KMS-11 (cell line): ENCODE measurements at regions not wholly inside any gene's neighbourhood (a gene's known extent, or its start where the extent isn't known, plus 50 kb on each side); places are given as distances from the start of the nearest gene placed in this dataset.

Experiments used
- H2AFZ ChIP-seq: fragments of 200-600 bp; sonication (generic); 2 replicates; pipeline ENCODE4 v1.6.1; 2016; ENCODE audit warnings: antibody characterized with exemption, mixed run types, low read depth
- H3K27ac ChIP-seq: fragments of 200-600 bp; sonication (generic); 2 replicates; pipeline ENCODE4 v1.6.1; 2016; ENCODE audit warnings: mild to moderate bottlenecking, mixed run types
- H3K27me3 ChIP-seq: fragments of 200-600 bp; sonication (generic); 2 replicates; pipeline ENCODE4 v1.6.1; 2017; ENCODE audit warnings: mild to moderate bottlenecking, low read depth, mixed run types, moderate library complexity; ENCODE audit not compliant: insufficient read depth
- H3K36me3 ChIP-seq: fragments of 200-600 bp; sonication (generic); 2 replicates; pipeline ENCODE4 v1.6.1; 2017; ENCODE audit warnings: mild to moderate bottlenecking, mixed run types; ENCODE audit not compliant: insufficient read depth
- H3K4me1 ChIP-seq: fragments of 200-600 bp; sonication (generic); 2 replicates; pipeline ENCODE4 v1.6.1; 2016; ENCODE audit warnings: mild to moderate bottlenecking, low read depth, mixed run types; ENCODE audit not compliant: poor library complexity, severe bottlenecking
- H3K4me2 ChIP-seq: fragments of 200-600 bp; sonication (generic); 2 replicates; pipeline ENCODE4 v1.7.0; 2016; ENCODE audit warnings: mild to moderate bottlenecking, mixed run types
- H3K4me3 ChIP-seq: fragments of 200-600 bp; sonication (generic); IDR thresholded peaks from 2 replicates; pipeline ENCODE4 v1.6.1; 2017; ENCODE audit warnings: low read depth, low read length, mixed read lengths; ENCODE audit not compliant: insufficient read depth
- H3K79me2 ChIP-seq: fragments of 200-600 bp; sonication (generic); 2 replicates; pipeline ENCODE4 v1.6.1; 2016; ENCODE audit warnings: low read depth, mixed run types; ENCODE audit not compliant: insufficient read depth
- H3K9ac ChIP-seq: fragments of 200-600 bp; sonication (generic); 2 replicates; pipeline ENCODE4 v1.6.1; 2016; ENCODE audit warnings: mild to moderate bottlenecking, mixed run types
- H4K20me1 ChIP-seq: fragments of 200-600 bp; sonication (generic); 2 replicates; pipeline ENCODE4 v1.6.1; 2016; ENCODE audit warnings: mild to moderate bottlenecking, mixed run types; ENCODE audit not compliant: insufficient read depth
- TF ChIP-seq, protein P1 (sequence below): fragments of 200-600 bp; sonication (generic); conservative IDR thresholded peaks from 2 replicates; pipeline ENCODE4 v1.6.1; 2017; ENCODE audit warnings: low read depth, mild to moderate bottlenecking, antibody characterized with exemption, low read length, moderate library complexity, mixed read lengths

DNA sequence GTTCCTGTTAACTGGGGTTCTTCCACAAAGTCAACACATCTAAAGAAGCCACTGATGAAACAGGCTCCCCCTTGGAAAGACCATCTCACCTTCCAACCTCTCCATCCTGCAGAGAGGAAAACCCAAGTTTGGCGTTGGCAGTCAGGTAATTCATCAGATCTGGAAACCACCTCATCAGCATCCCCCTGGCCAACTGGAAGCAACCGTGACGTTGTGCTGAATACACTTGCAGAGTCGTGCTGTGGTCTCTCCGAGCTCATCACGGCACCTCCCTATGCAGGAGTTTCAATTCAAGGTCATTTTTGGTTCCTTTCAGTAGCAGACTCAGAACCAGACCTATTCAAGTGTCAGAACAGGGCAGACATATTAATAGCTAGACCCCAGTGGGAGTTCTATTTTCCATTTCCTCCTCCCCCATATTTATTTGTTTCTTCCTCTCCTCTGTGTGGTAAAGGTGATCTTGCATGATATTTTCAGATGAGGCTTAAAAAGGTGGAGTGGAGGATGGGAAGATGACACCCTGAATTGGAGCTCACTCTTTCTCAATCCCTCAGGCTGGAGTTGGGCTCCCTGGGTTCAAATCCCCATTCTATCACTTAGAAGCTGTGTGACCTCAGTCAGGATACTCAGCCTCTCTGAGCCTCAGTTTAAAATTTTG is 149.1 kb upstream of the ADO start:
- H4K20me1 ChIP-seq: no peaks in the 10 kb centered on the region
- no peak overlapping the region for H2AFZ ChIP-seq
- no peak overlapping the region for H3K4me2 ChIP-seq
- no peaks in the 10 kb centered on the region for H3K27me3 ChIP-seq
- H3K36me3 ChIP-seq: no peaks in the 10 kb centered on the region
- peaks cover 5% of the 10 kb centered on the region for H3K4me1 ChIP-seq
- no peak overlapping the region for H3K4me3 ChIP-seq
- TF ChIP-seq, protein P1, sequence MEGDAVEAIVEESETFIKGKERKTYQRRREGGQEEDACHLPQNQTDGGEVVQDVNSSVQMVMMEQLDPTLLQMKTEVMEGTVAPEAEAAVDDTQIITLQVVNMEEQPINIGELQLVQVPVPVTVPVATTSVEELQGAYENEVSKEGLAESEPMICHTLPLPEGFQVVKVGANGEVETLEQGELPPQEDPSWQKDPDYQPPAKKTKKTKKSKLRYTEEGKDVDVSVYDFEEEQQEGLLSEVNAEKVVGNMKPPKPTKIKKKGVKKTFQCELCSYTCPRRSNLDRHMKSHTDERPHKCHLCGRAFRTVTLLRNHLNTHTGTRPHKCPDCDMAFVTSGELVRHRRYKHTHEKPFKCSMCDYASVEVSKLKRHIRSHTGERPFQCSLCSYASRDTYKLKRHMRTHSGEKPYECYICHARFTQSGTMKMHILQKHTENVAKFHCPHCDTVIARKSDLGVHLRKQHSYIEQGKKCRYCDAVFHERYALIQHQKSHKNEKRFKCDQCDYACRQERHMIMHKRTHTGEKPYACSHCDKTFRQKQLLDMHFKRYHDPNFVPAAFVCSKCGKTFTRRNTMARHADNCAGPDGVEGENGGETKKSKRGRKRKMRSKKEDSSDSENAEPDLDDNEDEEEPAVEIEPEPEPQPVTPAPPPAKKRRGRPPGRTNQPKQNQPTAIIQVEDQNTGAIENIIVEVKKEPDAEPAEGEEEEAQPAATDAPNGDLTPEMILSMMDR: no peak
- no peak overlapping the region for H3K9ac ChIP-seq
- no peak overlapping the region for H3K27ac ChIP-seq
- H3K79me2 ChIP-seq: no peaks in the 10 kb centered on the region

DNA sequence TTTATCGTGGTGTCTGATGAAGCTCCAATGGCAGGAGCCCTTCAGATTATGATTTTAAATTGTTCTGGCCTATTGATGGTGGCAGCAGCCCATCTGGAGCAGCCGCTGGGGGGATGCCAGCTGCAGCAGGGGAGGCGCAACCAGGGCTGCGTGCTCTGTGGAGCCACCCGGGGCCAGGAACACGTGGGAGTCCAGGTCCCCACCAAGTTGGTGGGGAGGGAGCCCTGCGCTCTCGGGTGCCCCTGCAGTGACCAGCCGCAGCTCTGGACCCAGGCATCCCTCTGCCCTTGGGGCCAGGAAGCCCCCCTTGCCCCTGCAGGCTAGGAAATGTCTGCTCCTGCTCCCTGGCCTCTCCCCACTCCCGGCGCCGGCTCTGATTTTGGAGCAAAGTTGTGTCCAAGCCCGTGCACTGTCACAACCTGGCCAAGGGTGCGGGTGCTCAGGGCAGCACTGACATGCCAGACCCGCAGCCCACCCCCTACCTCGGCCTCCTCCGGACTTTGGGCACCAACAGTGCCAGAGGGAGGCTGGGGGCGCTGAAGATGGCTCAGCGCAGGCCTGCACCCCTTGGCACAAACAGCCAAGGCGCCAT is 147.2 kb upstream of the ADO start:
- Histone ChIP-seq H3K36me3 (no peaks in the 10 kb centered on the region), H3K4me3 (no peak overlapping the region), H2AFZ (no peak overlapping the region), H3K27ac (no peak overlapping the region), H3K4me1 (peaks cover 5% of the 10 kb centered on the region), H3K79me2 (no peaks in the 10 kb centered on the region), H3K27me3 (no peaks in the 10 kb centered on the region), H3K4me2 (no peak overlapping the region), H4K20me1 (no peaks in the 10 kb centered on the region), H3K9ac (no peak overlapping the region)
- TF ChIP-seq, protein P1: no peak

DNA sequence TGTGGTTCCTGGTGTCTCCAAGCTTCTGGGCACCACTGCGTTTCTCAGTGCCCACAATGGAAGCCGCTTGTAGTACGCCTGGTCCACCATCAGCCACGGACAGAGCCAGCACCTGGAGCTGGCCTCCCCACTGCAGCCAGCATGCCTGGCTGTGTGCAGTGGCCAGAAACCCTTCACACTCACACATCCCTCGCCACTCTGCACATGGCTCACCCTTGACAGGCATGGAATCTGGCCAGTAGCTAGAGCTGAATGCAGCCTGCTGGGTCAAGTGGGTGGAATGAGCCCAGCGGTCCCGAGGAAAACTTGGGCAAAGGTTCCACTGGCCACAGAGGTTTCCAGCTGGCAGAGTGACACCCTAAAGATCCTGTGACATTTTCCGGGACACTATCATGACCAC is 146.0 kb upstream of the ADO start:
- Histone ChIP-seq H3K4me3 (no peak overlapping the region), H3K4me1 (no peaks in the 10 kb centered on the region), H3K4me2 (no peak overlapping the region), H3K79me2 (no peaks in the 10 kb centered on the region), H3K27me3 (no peaks in the 10 kb centered on the region), H3K36me3 (no peaks in the 10 kb centered on the region), H2AFZ (no peak overlapping the region), H3K9ac (no peak overlapping the region), H4K20me1 (no peaks in the 10 kb centered on the region), H3K27ac (no peak overlapping the region)
- TF ChIP-seq, protein P1: no peak

DNA sequence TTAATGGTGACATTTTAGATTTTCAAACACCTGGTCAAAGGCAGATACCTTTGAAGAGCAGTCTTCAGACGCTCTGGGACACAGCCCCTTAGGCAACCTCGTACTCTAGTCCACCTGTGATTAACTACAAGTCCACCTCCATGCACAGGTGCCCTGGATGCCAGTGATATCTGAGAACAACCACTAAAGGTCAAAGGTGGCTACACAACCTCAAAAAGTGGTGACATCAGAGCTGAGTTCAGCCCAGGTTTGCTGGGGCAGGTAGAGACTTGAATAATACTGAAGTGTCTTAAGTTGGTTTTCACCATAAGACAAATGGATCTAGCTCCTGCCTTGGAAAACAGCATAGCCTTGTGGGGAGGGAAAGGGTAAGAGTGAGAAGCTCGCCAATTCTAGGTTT is 143.4 kb upstream of the ADO start:
- Histone ChIP-seq H3K79me2 (no peaks in the 10 kb centered on the region), H3K27me3 (no peaks in the 10 kb centered on the region), H3K4me2 (no peak overlapping the region), H3K27ac (no peak overlapping the region), H3K9ac (no peak overlapping the region), H2AFZ (no peak overlapping the region), H3K4me1 (no peaks in the 10 kb centered on the region), H3K36me3 (no peaks in the 10 kb centered on the region), H4K20me1 (no peaks in the 10 kb centered on the region), H3K4me3 (no peak overlapping the region)
- TF ChIP-seq, protein P1: no peak
